Activated naive CD4-positive, alpha-beta T cell treated with anti-CD3 and anti-CD28 coated beads, Interleukin-2, amount 50 U/mL, for 24 hours (primary cell): ENCODE measurements at regions not wholly inside any gene's neighbourhood (a gene's known extent, or its start where the extent isn't known, plus 50 kb on each side); places are given as distances from the start of the nearest gene placed in this dataset.

Experiments
- H3K27ac Mint-ChIP-seq: one replicate; pipeline ENCODE4 v1.8.0; 2021; ENCODE audit warnings: mild to moderate bottlenecking, mixed read lengths
- H3K27me3 Mint-ChIP-seq: one replicate; pipeline ENCODE4 v1.8.0; 2021; ENCODE audit warnings: mixed read lengths
- H3K36me3 Mint-ChIP-seq: one replicate; pipeline ENCODE4 v1.8.0; 2021; ENCODE audit warnings: mixed read lengths
- H3K4me1 Mint-ChIP-seq: one replicate; pipeline ENCODE4 v1.8.0; 2021; ENCODE audit warnings: mixed read lengths
- H3K4me3 Mint-ChIP-seq: one replicate; pipeline ENCODE4 v1.8.0; 2021; ENCODE audit warnings: mild to moderate bottlenecking, mixed read lengths
- H3K9me3 Mint-ChIP-seq: one replicate; pipeline ENCODE4 v1.8.0; 2021; ENCODE audit warnings: mixed read lengths

DNA sequence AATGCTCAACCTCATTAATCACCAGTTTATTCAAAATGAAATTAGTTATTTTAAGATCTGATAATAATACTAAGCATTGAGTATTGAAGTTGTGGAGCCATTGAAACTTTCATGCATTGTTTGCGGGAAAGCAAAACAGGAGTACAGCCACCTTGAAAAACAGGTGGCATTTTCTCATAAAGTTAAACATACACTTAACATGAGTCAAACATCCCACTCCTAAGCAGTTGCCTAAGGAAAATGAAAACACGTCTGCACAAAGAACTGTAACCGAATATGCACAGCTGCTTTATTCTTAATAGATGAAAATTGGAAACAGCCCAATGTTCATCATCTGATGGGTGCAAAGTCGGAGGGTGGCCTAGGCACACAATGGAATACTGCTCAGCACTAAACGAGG, 177.3 kb downstream of the IRX2 start:
- H3K27me3 Mint-ChIP-seq, result no peaks in the 10 kb centered on the region
- H3K4me3 Mint-ChIP-seq, result no peak overlapping the region
- no peaks in the 10 kb centered on the region for H3K4me1 Mint-ChIP-seq
- no peaks in the 10 kb centered on the region for H3K9me3 Mint-ChIP-seq
- H3K36me3 Mint-ChIP-seq, result no peaks in the 10 kb centered on the region
- H3K27ac Mint-ChIP-seq, result no peak overlapping the region

DNA sequence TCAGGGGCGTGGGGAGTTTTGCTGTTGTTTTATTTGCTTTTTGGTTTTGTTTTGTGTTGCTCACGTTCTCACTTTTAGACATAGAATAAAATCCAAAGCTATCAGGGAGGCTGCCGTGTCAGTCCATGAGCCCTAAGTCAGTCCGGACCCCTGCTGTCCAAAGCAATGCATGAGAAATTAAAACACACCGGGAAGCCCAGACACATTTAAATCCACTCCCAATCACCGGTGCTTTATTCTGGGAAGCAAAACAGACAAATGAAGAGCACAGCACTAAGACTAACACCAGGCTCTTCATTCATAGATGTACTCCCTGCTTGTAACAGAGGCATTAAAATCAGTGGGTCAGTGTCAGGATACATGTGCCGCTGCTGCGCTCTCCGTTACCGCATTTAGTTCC, 180.9 kb downstream of the IRX2 start:
- no peaks in the 10 kb centered on the region for H3K4me1 Mint-ChIP-seq
- no peaks in the 10 kb centered on the region for H3K27me3 Mint-ChIP-seq
- no peak overlapping the region for H3K4me3 Mint-ChIP-seq
- no peak overlapping the region for H3K27ac Mint-ChIP-seq
- no peaks in the 10 kb centered on the region for H3K9me3 Mint-ChIP-seq
- no peaks in the 10 kb centered on the region for H3K36me3 Mint-ChIP-seq

DNA sequence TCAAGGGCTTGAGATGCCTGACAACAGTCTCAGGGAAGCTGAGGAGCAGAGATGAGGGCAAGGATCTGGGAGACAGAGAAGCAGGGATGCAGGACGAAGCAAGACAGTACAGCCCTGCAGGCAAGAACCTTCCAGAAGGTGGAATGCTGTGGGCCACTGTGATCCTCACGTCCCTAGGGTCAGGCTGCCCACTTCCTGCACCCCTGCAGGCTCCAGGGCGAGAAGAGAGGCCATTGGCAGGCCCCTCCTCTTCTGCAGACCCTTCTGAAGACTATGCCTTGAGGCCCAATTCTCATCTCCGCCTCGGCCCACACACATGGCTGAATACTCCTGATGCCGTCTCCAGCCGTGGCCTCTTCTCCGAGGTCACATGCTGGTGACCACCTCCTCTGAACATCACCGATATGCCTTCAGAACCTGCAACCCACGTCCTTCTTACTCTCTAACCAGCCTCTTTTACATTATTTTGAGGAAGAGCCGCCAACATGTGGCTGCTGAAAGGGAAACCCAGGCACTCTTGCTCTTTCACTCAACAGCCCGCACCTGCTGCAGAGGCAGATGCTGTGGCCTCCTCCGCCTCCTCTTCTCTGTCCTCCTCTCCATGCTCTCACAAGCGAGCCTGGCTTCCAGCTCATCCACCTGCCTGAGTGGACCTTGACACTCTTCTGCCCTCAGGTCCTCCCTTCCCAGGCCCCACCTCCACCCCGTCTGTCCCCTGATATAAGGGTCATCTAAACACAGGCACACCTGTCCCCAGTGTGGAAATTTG, 181.5 kb downstream of the IRX2 start:
- Mint-ChIP-seq H3K27ac (no peak overlapping the region), H3K36me3 (no peaks in the 10 kb centered on the region), H3K4me3 (no peak overlapping the region), H3K27me3 (no peaks in the 10 kb centered on the region), H3K9me3 (no peaks in the 10 kb centered on the region), H3K4me1 (no peaks in the 10 kb centered on the region)

DNA sequence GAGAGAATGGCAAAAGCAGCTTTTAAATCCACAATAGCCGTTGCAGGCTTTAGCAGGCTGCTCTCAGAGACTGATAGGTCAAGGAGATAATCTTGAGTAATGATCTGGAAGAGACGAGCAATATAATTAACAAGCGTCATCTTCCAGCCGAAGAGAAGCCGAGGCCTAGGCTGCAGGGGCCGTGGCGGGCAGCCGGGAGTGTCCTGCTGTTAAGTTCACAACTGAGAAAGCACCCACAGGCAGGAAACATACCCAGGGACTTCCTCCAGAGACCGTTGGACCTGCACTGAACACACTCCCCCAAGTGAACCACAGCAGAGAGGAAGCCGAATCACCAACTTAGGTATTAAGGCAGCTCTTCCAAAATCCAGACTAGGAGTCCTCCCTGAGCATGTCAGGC, 182.3 kb downstream of the IRX2 start:
- Mint-ChIP-seq H3K4me3 (no peak overlapping the region), H3K27me3 (no peaks in the 10 kb centered on the region), H3K9me3 (no peaks in the 10 kb centered on the region), H3K4me1 (no peaks in the 10 kb centered on the region), H3K27ac (no peak overlapping the region), H3K36me3 (no peaks in the 10 kb centered on the region)

DNA sequence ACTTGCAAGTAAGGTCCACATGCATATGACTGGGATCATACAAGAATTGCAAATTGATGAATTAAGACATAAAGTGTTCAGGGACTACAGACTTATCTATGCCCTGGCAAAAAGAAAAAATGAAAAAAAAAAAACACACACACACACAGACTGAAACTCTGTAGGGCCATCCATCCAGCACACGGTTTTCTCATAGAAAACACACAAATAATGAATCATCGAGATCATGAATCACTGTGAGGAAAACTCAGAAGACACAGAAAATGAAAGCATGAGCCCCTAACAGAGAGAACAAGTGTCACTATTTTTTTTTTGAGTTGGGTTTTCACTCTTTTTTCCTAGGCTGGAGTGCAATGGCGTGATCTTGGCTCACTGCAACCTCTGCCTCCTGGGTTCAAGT, 185.2 kb downstream of the IRX2 start:
- Mint-ChIP-seq H3K36me3 (no peaks in the 10 kb centered on the region), H3K4me1 (no peaks in the 10 kb centered on the region), H3K27me3 (no peaks in the 10 kb centered on the region), H3K4me3 (no peak overlapping the region), H3K9me3 (no peaks in the 10 kb centered on the region), H3K27ac (no peak overlapping the region)

DNA sequence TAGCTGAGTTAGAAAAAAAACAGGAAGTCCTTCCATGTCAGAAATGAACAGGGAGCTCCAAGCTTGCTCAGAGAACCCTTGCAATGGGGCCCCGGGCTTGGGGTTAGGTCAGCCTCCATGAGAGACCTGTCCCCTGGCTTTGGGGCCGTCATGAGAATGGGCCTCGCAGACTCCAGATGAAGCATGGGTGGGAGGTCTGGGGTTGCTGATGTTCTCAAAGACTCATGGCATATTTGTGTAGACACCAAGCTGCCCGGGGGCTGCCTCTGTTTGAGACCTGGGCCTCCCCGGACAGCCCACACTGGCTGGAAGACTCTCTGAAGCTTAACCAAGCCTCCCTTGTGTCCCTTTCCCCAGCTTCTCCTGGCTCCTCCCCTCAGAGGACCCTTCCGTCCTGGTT, 186.3 kb downstream of the IRX2 start:
- H3K27me3 Mint-ChIP-seq, result peaks cover under 1% of the 10 kb centered on the region
- H3K27ac Mint-ChIP-seq, result no peak overlapping the region
- H3K4me1 Mint-ChIP-seq, result no peaks in the 10 kb centered on the region
- H3K9me3 Mint-ChIP-seq, result no peaks in the 10 kb centered on the region
- no peak overlapping the region for H3K4me3 Mint-ChIP-seq
- H3K36me3 Mint-ChIP-seq, result no peaks in the 10 kb centered on the region

DNA sequence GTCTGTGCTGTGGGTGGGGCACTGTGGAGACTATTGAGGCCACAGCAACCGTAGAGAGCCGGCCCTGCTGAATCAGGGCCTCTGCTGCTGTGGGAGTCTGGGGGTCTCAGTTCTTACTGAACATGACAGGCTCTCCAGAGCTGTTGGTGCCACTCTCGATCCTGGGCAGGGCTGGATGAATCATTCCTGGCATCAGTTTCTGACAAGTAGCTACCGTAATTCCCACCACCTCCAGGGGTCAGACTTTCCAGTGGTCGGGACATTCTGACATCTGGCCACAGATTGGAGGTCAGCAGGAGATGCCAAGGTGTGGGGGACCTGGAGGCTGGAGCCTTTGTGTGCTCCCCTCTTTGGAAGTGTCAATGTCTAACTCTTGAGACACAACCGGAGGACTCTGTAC, 188.4 kb downstream of the IRX2 start:
- H3K27me3 Mint-ChIP-seq, result peaks cover 2% of the 10 kb centered on the region
- no peaks in the 10 kb centered on the region for H3K4me1 Mint-ChIP-seq
- no peak overlapping the region for H3K27ac Mint-ChIP-seq
- no peaks in the 10 kb centered on the region for H3K36me3 Mint-ChIP-seq
- H3K9me3 Mint-ChIP-seq, result no peaks in the 10 kb centered on the region
- H3K4me3 Mint-ChIP-seq, result no peak overlapping the region

DNA sequence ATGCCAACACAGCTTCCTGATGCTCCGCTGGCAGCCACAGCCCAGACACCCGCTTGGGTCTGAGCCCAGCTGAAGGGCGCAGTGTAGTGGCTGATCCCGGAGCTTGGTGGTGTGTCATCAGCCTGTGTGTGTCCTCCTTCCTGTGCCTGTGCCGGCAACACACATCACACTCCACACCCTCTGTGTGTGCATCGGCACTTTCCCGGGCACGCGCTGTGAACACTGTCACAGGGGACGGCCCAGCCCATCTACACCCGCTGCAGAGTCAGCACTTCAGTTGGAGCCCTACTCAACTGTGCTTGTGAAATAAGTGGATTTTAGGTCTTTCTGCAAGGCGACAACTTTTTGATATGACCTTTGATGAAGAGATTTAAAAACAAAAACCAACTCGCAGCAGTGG, 189.4 kb downstream of the IRX2 start:
- no peak overlapping the region for H3K4me3 Mint-ChIP-seq
- H3K9me3 Mint-ChIP-seq, result no peaks in the 10 kb centered on the region
- H3K27me3 Mint-ChIP-seq, result peaks cover 2% of the 10 kb centered on the region
- no peaks in the 10 kb centered on the region for H3K36me3 Mint-ChIP-seq
- no peak overlapping the region for H3K27ac Mint-ChIP-seq
- H3K4me1 Mint-ChIP-seq, result no peaks in the 10 kb centered on the region

DNA sequence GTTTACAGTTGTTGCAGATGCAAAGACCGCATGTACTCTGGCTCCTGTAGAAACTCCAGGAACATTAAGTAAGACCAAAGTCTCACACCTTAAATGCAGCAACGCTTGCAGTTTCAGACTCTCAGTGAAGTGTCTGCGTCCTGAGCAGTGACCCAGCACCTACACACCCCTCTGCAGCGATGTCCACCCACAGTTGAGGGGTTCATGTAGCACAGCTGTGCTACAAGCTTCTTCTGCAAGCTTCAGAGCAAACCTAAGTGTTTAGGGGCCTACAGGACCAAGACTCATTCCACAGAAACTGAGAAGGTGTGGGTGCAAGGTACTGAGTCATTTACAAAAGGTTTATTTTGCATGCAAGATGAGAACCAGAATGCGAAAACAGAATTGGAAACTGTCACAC, 191.0 kb downstream of the IRX2 start:
- no peaks in the 10 kb centered on the region for H3K4me1 Mint-ChIP-seq
- H3K27me3 Mint-ChIP-seq, result peaks cover 2% of the 10 kb centered on the region
- H3K4me3 Mint-ChIP-seq, result no peak overlapping the region
- no peaks in the 10 kb centered on the region for H3K36me3 Mint-ChIP-seq
- H3K9me3 Mint-ChIP-seq, result no peaks in the 10 kb centered on the region
- no peak overlapping the region for H3K27ac Mint-ChIP-seq

DNA sequence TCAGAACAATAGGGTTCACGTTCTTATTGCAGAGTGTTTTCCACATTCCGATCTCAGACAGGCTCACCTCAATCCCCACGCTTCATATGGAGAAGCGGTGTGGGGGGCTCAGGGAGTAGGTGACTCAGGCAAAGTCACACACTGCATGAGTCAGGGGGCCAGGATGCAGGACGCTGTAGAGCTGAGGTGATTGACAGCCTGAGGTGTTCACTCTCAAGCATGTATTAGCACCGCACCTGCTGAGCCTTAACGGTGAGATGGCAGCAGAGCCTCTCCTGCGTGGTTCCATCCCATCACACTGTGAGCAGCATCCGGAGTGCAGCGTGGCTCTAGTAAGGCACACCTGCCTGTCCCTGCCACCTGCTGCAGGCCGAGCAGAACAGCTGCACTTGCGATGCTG, 194.0 kb downstream of the IRX2 start:
- Mint-ChIP-seq H3K27me3 (peaks cover 2% of the 10 kb centered on the region), H3K36me3 (no peaks in the 10 kb centered on the region), H3K4me3 (no peak overlapping the region), H3K9me3 (peaks cover 19% of the 10 kb centered on the region), H3K4me1 (no peaks in the 10 kb centered on the region), H3K27ac (no peak overlapping the region)

DNA sequence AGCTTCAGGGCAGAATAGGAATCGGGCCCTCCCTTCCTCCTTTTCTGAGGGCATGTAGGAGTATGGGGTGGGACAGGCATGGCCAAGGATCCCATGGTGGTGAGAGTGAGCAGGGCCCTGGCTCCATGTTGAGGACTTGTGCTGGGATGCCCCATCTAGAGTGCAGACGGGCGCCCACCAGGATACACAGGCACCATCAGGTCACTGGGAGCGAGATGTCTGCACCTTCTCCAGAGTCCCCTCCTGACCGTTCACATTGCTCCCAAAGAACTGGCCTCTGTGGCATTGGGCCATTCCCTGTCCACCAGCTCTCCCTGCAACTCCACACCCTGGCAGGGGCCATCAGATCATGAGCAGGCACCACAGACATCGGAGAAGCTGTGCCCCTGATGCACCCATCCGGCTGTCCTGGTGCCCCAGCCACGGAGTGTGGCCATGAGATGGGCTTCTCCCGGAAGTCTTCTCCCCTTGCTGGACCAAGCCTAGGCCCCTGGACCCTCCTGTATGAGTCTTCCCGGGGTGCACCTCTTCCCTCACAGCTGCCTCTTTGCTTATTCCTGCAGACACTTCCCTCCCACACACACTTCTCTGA, 195.0 kb downstream of the IRX2 start:
- H3K4me1 Mint-ChIP-seq, result no peaks in the 10 kb centered on the region

DNA sequence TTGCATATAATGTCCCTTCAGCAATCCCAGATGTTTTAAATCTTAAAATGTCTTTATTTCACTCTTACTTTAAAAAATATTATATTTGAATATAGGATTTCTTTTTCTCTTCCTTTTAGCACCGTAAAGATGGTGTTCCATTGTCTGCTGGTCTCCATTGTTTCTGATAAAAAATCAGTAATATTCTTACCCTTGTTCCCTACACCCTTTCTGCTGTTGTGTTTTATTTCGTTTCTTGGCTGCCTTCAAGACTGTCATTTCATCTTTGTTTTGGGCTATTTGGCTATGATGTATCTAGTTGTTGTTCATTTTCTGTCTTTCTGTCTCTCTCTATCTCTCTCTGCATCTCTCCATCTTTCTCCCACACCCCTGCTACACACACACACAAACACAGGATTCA, 197.9 kb downstream of the IRX2 start:
- peaks cover 26% of the 10 kb centered on the region for H3K9me3 Mint-ChIP-seq
- H3K4me3 Mint-ChIP-seq, result no peak overlapping the region
- no peaks in the 10 kb centered on the region for H3K36me3 Mint-ChIP-seq
- no peaks in the 10 kb centered on the region for H3K4me1 Mint-ChIP-seq
- H3K27me3 Mint-ChIP-seq, result no peaks in the 10 kb centered on the region
- H3K27ac Mint-ChIP-seq, result peak overlapping the region; percentile 25

More for the DNA sequence above, 195.0 kb downstream of the IRX2 start:
- H3K27ac Mint-ChIP-seq, result no peak overlapping the region
- H3K27me3 Mint-ChIP-seq, result peaks cover 2% of the 10 kb centered on the region
- no peak overlapping the region for H3K4me3 Mint-ChIP-seq
- peaks cover 24% of the 10 kb centered on the region for H3K9me3 Mint-ChIP-seq
- H3K36me3 Mint-ChIP-seq, result no peaks in the 10 kb centered on the region

DNA sequence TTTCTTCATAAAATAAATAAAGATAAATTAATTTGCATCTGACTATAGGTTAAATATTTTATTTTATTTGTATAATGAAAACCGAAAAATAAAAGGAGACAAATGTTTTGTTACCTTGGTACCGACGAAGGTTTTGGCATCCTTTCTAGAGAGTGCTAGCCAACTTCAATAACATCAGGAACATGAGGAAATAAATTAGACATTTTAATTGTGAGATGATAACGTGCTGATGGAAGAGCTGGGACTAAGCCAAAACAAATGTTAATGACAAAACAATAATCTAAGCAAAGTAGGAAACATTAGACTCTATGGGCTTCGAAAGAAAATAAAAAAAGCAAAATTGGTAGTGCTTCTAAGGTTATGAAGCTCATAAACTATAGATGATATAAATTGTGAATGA, 201.0 kb downstream of the IRX2 start:
- no peak overlapping the region for H3K27ac Mint-ChIP-seq
- H3K9me3 Mint-ChIP-seq, result peaks cover 29% of the 10 kb centered on the region
- H3K27me3 Mint-ChIP-seq, result no peaks in the 10 kb centered on the region
- no peaks in the 10 kb centered on the region for H3K36me3 Mint-ChIP-seq
- H3K4me3 Mint-ChIP-seq, result no peak overlapping the region
- no peaks in the 10 kb centered on the region for H3K4me1 Mint-ChIP-seq

DNA sequence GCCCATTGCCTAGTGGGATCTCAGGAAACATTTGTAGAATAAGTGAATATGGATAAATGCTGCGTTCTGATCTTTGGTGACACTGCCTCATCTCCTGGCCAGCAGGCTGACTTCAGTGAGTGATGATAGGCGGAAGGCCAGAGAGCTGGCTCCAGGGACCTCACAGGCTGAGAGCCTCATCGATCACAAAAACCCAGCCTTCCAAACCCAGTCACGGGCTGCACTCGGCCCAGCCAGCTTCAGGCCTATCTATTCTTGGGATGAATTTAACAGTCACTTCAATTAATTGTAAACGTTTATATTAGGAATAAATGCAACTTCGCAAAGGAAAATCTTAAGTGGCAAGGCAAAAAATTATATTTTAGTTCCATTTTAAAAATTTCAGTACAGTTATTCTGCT, 201.6 kb downstream of the IRX2 start:
- Mint-ChIP-seq H3K9me3 (peaks cover 25% of the 10 kb centered on the region), H3K36me3 (no peaks in the 10 kb centered on the region), H3K27me3 (no peaks in the 10 kb centered on the region), H3K4me1 (no peaks in the 10 kb centered on the region), H3K27ac (no peak overlapping the region), H3K4me3 (no peak overlapping the region)

DNA sequence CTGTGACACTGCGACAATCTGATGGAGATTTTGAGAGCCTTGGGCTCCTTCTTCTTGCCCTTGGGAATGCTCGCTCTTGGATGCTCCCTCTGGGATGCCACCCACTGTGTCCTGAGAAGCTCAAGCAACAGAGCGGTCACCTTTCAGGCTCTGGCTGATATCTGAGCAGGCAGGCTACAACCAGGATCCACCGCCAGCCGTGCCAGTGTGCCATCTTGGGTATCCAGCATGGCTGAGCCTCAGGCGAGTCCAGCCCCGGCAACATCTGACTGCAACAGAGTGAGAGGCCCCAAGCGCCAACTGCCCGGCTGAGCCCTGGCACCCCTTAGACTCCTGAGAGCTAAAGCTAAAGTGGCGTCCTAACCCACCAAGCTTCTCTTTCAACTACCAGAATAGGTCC, 202.1 kb downstream of the IRX2 start:
- Mint-ChIP-seq H3K4me3 (no peak overlapping the region), H3K4me1 (no peaks in the 10 kb centered on the region), H3K9me3 (peaks cover 19% of the 10 kb centered on the region), H3K36me3 (no peaks in the 10 kb centered on the region), H3K27ac (no peak overlapping the region), H3K27me3 (no peaks in the 10 kb centered on the region)

DNA sequence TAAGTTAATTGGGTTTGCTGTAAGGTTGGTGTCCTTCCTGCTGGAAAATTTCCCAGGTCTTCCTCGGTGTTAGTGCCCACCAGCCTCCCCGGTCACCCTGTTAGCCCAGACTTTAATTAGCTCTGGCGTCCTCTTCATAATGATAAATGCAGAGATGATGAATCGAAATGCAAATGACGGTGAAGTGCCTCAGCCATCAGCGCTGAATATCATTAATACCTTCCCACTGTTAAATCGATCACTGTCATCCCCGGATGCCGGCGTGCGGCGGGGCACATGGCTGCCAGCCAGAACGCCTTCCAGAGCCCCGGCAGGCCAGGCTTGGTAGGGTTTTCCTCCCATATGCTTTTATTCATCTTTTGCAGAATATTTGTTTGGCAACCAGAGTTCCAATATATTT, 204.5 kb downstream of the IRX2 start:
- H3K36me3 Mint-ChIP-seq, result no peaks in the 10 kb centered on the region
- H3K27ac Mint-ChIP-seq, result no peak overlapping the region
- H3K27me3 Mint-ChIP-seq, result no peaks in the 10 kb centered on the region
- peaks cover 9% of the 10 kb centered on the region for H3K9me3 Mint-ChIP-seq
- H3K4me1 Mint-ChIP-seq, result no peaks in the 10 kb centered on the region
- H3K4me3 Mint-ChIP-seq, result no peak overlapping the region

DNA sequence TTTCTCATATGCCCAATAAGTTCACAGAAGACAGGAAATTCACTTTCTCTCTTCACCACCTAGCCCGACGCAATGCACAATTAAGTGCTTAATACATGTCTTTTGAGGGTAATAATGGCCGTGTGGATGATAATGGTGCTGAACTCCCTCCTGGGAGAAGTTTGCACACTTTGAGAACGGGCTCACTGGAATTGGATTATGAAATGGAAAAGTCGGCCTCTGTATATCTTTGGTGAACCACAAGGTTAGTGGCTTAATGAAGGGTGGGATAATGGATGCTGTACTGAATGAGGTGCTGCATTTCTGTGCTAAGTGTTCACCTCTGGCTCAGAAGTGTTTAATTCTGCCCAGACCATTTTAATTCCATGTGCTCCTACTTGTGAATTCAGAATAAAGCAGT, 207.5 kb downstream of the IRX2 start:
- H3K4me1 Mint-ChIP-seq, result no peaks in the 10 kb centered on the region
- H3K9me3 Mint-ChIP-seq, result peaks cover 5% of the 10 kb centered on the region
- H3K4me3 Mint-ChIP-seq, result no peak overlapping the region
- no peak overlapping the region for H3K27ac Mint-ChIP-seq
- H3K27me3 Mint-ChIP-seq, result no peaks in the 10 kb centered on the region
- H3K36me3 Mint-ChIP-seq, result no peaks in the 10 kb centered on the region
